Ectodermal cell (in vitro differentiated cells): ENCODE measurements at regions not wholly inside any gene's neighbourhood (a gene's known extent, or its start where the extent isn't known, plus 50 kb on each side); places are given as distances from the start of the nearest gene placed in this dataset.
"Not testable (repeated sequence)": the region's sequence is repeated elsewhere in the genome, so short reads cannot be mapped to it uniquely, and the experiment has no call there.

Experiments used
- H3K27ac ChIP-seq: 2 replicates; pipeline ENCODE4 v1.7.0; 2013; ENCODE audit warnings: mild to moderate bottlenecking, low read depth, low read length; ENCODE audit not compliant: insufficient read depth, poor library complexity, severe bottlenecking
- H3K27me3 ChIP-seq: 2 replicates; pipeline ENCODE4 v1.7.0; 2013; ENCODE audit warnings: mild to moderate bottlenecking, low read length; ENCODE audit not compliant: insufficient read depth, control insufficient read depth, poor library complexity, severe bottlenecking
- H3K36me3 ChIP-seq: one replicate; pipeline ENCODE4 v1.7.0; 2013; ENCODE audit warnings: low read length; ENCODE audit not compliant: control insufficient read depth, insufficient read depth
- H3K4me1 ChIP-seq: one replicate; pipeline ENCODE4 v1.7.0; 2013; ENCODE audit warnings: low read length; ENCODE audit not compliant: control insufficient read depth, insufficient read depth
- H3K4me3 ChIP-seq: 2 replicates; pipeline ENCODE4 v1.7.0; 2013; ENCODE audit warnings: low read depth, low read length, control low read depth; ENCODE audit not compliant: insufficient read depth
- H3K9me3 ChIP-seq: 2 replicates; pipeline ENCODE4 v1.7.0; 2013; ENCODE audit warnings: mild to moderate bottlenecking, low read length, moderate library complexity; ENCODE audit not compliant: control insufficient read depth
- WGBS, 2 experiments: methylation state at CpG; one replicate each; pipeline ENCODE4 v1.1.7; 2013; ENCODE audit warnings: missing lambda C conversion rate in 2 of 2; 5-methylcytosine and 5-hydroxymethylcytosine counted together

DNA sequence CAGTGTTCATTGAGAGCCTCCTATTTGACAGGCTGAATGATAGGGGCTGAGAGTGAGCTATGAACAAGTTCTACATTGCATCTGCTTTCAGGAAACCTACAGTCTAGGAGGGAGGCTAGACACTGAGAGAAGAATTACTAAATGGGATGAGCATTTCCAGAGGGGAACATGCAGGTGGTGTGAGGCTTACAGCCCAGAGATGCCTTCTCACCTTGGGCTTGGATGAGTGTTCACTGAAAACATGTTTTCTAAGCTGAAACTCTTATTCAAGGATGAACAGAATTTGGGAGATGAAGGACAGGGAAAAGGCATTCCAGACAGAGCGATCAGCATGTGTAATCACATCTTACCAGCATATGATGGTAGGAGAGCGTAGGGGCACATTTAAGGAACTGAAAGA lies 177.5 kb upstream of the E2F8 start:
- 96% methylated on average over 2 of the region's 2 CpGs for WGBS, 2 experiments
- no peaks in the 10 kb centered on the region for H3K9me3 ChIP-seq
- no peaks in the 10 kb centered on the region for H3K4me1 ChIP-seq
- H3K27ac ChIP-seq = no peak overlapping the region
- H3K4me3 ChIP-seq = no peak overlapping the region
- no peaks in the 10 kb centered on the region for H3K36me3 ChIP-seq
- H3K27me3 ChIP-seq = no peaks in the 10 kb centered on the region

DNA sequence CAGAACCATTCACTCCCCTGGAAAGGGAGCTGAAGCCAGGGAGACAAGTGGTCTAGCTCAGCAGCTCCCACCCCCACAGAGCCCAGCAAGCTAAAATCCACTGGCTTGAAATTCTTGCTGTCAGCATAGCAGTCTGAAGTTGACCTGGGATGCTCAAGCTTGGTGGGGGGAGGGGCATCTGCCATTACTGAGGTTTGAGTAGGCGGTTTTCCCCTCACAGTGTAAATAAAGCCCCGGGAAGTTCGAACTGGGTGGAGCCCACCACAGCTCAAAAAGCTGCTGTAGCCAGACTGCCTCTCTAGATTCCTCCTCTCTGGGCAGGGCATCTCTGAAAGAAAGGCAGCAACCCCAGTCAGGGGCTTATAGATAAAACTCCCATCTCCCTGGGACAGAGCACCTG lies 171.3 kb upstream of the E2F8 start:
- not testable (repeated sequence) for H3K27ac ChIP-seq, H3K4me3 ChIP-seq
- WGBS, 2 experiments = 0 to 7% methylated on average over 3 of the region's 3 CpGs

DNA sequence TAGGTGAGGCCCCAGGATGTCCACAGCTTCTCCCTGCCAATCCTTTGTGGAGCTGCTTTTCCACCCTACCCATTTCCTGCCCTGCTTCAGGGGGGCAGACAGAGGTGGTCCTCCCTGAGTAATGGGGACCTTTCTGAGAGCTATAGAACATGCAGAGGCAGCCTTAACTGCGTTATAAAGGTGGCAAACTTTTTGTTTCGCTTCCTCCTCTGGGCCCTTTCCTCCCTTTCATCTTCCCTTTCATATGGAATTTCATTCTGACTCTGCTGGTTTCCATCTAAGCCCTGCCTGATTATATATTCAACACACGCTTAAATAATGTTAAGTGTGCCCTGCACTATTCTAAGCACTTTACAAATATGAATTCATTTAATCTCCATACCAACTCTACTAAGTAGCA lies 169.3 kb upstream of the E2F8 start:
- Histone ChIP-seq H3K27me3 (no peaks in the 10 kb centered on the region), H3K9me3 (no peaks in the 10 kb centered on the region), H3K36me3 (no peaks in the 10 kb centered on the region), H3K4me3 (no peak overlapping the region), H3K4me1 (peaks cover 10% of the 10 kb centered on the region), H3K27ac (no peak overlapping the region)
- WGBS, 2 experiments = 88% methylated on average over 3 of the region's 3 CpGs

More for the DNA sequence above, 171.3 kb upstream of the E2F8 start:
- not testable (repeated sequence) for H3K27me3 ChIP-seq, H3K9me3 ChIP-seq, H3K36me3 ChIP-seq, H3K4me1 ChIP-seq

GRCh38 chr11:19409307-19409706 lies 168.6 kb upstream of the E2F8 start:
- H3K27ac ChIP-seq = no peak overlapping the region
- H3K9me3 ChIP-seq = no peaks in the 10 kb centered on the region
- H3K36me3 ChIP-seq = no peaks in the 10 kb centered on the region
- no peak overlapping the region for H3K4me3 ChIP-seq
- peaks cover 10% of the 10 kb centered on the region for H3K4me1 ChIP-seq
- WGBS, 2 experiments = 92% methylated on average over 3 of the region's 3 CpGs
- no peaks in the 10 kb centered on the region for H3K27me3 ChIP-seq

DNA sequence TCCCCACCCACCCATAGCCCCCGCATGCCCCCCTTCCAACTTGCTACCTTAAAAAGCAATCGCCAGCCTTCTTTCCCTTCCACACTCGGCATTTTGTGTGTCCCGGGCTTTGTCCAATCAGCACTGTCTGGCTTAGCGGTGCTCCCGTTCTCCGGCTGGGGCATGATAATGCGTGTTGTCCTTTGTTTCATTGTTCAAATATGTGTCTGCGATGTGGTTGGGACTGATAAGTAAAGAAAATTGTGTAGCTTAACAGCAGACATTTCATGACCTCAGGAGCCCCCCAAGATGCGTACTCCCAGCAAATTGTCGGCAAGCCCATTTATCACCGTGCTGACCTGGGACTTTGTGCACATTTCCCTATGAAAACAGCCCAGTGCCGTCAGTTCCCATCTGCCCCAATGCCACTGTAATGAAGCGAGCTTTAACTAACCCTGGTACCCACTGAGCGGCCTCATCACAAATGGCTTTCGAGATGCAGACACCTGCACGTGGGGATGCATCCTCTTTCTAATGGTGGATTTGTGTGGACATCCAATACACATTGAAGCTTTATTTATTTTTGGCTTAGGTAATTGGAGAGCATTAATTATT lies 167.0 kb upstream of the E2F8 start:
- H3K27ac ChIP-seq = no peak overlapping the region
- H3K36me3 ChIP-seq = no peaks in the 10 kb centered on the region
- 95% methylated on average over 17 of the region's 17 CpGs for WGBS, 2 experiments
- no peak overlapping the region for H3K4me3 ChIP-seq
- peaks cover 10% of the 10 kb centered on the region for H3K4me1 ChIP-seq
- no peaks in the 10 kb centered on the region for H3K9me3 ChIP-seq
- H3K27me3 ChIP-seq = no peaks in the 10 kb centered on the region

- H3K4me3 ChIP-seq = no peak overlapping the region
- H3K9me3 ChIP-seq = no peaks in the 10 kb centered on the region
- 86 to 88% methylated on average over 4 of the region's 4 CpGs for WGBS, 2 experiments
- H3K27me3 ChIP-seq = no peaks in the 10 kb centered on the region
- no peak overlapping the region for H3K27ac ChIP-seq
- no peaks in the 10 kb centered on the region for H3K36me3 ChIP-seq
- H3K4me1 ChIP-seq = no peaks in the 10 kb centered on the region
These were observed 165.2 kb upstream of the E2F8 start for GRCh38 chr11:19405966-19406365.

DNA sequence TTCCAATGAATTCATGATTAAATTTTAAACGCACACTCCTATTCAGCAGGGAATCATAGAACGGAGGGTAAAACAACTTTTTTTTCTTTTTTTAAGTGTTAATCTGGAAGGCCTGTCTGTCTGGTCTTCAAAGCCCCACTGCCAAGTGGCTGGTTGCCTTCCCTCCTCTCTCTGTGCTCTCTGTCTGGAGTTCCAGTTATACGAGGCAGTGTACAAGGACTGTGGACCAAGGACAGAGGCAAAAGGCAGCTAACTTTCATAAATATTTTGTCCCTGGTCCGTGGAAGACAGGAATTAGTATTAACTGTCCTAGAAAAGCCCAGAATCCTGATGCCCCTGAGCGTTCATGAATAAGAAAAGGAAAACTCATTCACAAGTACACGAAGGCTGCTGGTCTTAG lies 164.0 kb upstream of the E2F8 start:
- Histone ChIP-seq H3K36me3 (no peaks in the 10 kb centered on the region), H3K4me3 (no peak overlapping the region), H3K9me3 (no peaks in the 10 kb centered on the region), H3K27ac (no peak overlapping the region), H3K4me1 (no peaks in the 10 kb centered on the region), H3K27me3 (no peaks in the 10 kb centered on the region)
- 91% methylated on average over 5 of the region's 6 CpGs for WGBS, 2 experiments

DNA sequence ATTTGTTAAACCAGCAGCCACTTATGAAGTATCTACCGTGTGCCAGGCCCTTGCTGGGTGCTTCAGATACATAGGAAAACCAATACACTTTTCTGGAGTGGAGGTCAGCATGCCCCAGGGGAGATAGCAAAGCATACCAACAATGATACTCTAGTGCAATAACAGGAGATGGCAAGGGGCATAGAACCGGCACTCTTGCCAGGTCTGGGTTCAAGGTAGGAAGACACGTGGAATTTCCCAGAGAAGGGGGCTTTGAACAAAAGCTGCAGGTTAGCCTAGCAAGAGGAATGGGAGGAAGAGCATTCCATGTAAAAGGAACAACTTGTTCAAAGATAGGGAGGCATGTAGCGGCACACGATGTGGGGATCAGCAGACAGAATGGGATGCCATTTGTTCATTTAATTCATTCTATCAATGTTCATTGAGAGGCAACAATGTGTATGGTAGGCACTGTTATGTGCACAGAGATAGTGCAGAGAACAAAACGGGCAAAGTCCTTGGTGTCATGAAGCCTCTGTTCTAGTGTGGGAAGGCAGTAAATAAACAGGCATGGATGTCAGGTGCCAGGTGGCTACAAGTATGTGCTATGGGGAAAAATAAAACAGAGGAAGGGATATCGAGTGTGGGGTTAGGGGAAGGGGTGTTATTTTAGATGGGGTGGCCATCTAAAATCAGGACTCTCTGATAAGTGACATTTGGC lies 162.6 kb upstream of the E2F8 start:
- Histone ChIP-seq H3K4me1 (no peaks in the 10 kb centered on the region), H3K36me3 (no peaks in the 10 kb centered on the region), H3K4me3 (no peak overlapping the region), H3K9me3 (no peaks in the 10 kb centered on the region), H3K27ac (no peak overlapping the region), H3K27me3 (no peaks in the 10 kb centered on the region)
- WGBS, 2 experiments = 79 to 82% methylated on average over 7 of the region's 7 CpGs

DNA sequence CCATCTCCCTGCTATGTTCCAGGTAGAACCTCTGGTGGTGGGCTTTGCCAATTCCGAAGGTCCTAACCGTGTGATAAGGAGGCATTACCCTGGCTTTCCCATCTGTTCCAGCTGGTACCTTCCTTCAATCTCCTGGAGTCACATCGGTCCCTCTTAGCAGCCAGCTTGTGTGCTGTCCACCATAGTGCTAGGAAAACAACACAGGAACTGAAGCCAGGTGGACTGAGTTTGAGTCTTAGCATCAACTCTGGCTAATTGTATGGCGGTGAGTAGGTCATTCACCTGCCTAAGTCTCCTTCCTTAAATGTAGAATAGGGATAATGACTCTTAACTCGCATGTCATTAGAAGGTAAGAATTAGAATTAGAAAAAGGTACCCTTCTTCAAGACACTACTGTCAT lies 159.6 kb upstream of the E2F8 start:
- Histone ChIP-seq H3K27me3 (no peaks in the 10 kb centered on the region), H3K4me3 (no peak overlapping the region), H3K9me3 (no peaks in the 10 kb centered on the region), H3K4me1 (no peaks in the 10 kb centered on the region), H3K27ac (no peak overlapping the region), H3K36me3 (no peaks in the 10 kb centered on the region)
- WGBS, 2 experiments = 89 to 96% methylated on average over 5 of the region's 5 CpGs

GRCh38 chr11:19398772-19399527 lies 158.2 kb upstream of the E2F8 start:
- Histone ChIP-seq H3K9me3 (no peaks in the 10 kb centered on the region), H3K4me3 (no peak overlapping the region), H3K27ac (no peak overlapping the region), H3K4me1 (no peaks in the 10 kb centered on the region), H3K36me3 (no peaks in the 10 kb centered on the region), H3K27me3 (no peaks in the 10 kb centered on the region)
- WGBS, 2 experiments = 85 to 89% methylated on average over 9 of the region's 9 CpGs
